ENCODE measurements at regions not wholly inside any gene's neighbourhood (a gene's known extent, or its start where the extent isn't known, plus 50 kb on each side); places are given as distances from the start of the nearest gene placed in this dataset.

- peaks cover 23% of the 10 kb centered on the region for H3K4me1 ChIP-seq (ENCODE audit: insufficient read depth)
- no peak for TF ChIP-seq EP300 (IDR thresholded peaks at IDR 0.05)
- no peak for TF ChIP-seq POLR2A (IDR thresholded peaks at IDR 0.05)
- no peak for TF ChIP-seq CTCF (IDR thresholded peaks at IDR 0.05)
- peak overlapping the region in 1 of 2 donors; percentile 2 for H3K27ac ChIP-seq
- no peaks in the 10 kb centered on the region for H3K27me3 ChIP-seq
- H3K9me3 ChIP-seq, result no peaks in the 10 kb centered on the region
- H3K36me3 ChIP-seq, result no peaks in the 10 kb centered on the region
- intact Hi-C loops (cut with DNase I), result no loop called here
- WGBS, 3 donors, result 13 to 26% (median 17%) methylated on average over 4 of the region's 4 CpGs
- no peak overlapping the region for H3K4me3 ChIP-seq
- DNase-seq, result no peak
These were observed 106.6 kb upstream of the CYP1B1 start for GRCh38 chr2:38182492-38183003.

GRCh38 chr2:38181806-38182491 is 106.0 kb upstream of the CYP1B1 start:
- Histone ChIP-seq H3K9me3 (no peaks in the 10 kb centered on the region), H3K4me1 (ENCODE audit: insufficient read depth) (peaks cover 24% of the 10 kb centered on the region), H3K36me3 (no peaks in the 10 kb centered on the region), H3K27ac (peak overlapping the region in 1 of 2 donors; percentile 2), H3K27me3 (no peaks in the 10 kb centered on the region), H3K4me3 (no peak overlapping the region)
- 28 to 36% (median 29%) methylated on average over 5 of the region's 5 CpGs for WGBS, 3 donors
- intact Hi-C loops (cut with DNase I), result no loop called here
- TF ChIP-seq POLR2A (IDR thresholded peaks at IDR 0.05) (no peak), CTCF (IDR thresholded peaks at IDR 0.05) (no peak), EP300 (IDR thresholded peaks at IDR 0.05) (no peak)
- no peak for DNase-seq

- no peak for DNase-seq
These were observed 104.8 kb upstream of the CYP1B1 start for GRCh38 chr2:38180754-38181153.

GRCh38 chr2:38178556-38179419 is 102.8 kb upstream of the CYP1B1 start:
- H3K4me3 ChIP-seq, result no peak overlapping the region
- no peaks in the 10 kb centered on the region for H3K36me3 ChIP-seq
- WGBS, 3 donors, result 41 to 49% (median 43%) methylated on average over 5 of the region's 5 CpGs
- no peaks in the 10 kb centered on the region for H3K9me3 ChIP-seq
- DNase-seq, result peak in 2 of 5 donors; percentile 36 to 43
- H3K4me1 ChIP-seq (ENCODE audit: insufficient read depth), result peaks cover 25% of the 10 kb centered on the region
- peak overlapping the region in 1 of 2 donors; percentile 39 for H3K27ac ChIP-seq
- intact Hi-C loops (cut with DNase I), result no loop called here
- no peaks in the 10 kb centered on the region for H3K27me3 ChIP-seq
- TF ChIP-seq POLR2A (IDR thresholded peaks at IDR 0.05), result no peak
- peak; percentile 60 for TF ChIP-seq EP300 (IDR thresholded peaks at IDR 0.05)

More at GRCh38 chr2:38180754-38181153, 104.8 kb upstream of the CYP1B1 start:
- intact Hi-C loops (cut with DNase I), result no loop called here
- no peaks in the 10 kb centered on the region for H3K9me3 ChIP-seq
- H3K27ac ChIP-seq, result no peak overlapping the region
- H3K27me3 ChIP-seq, result no peaks in the 10 kb centered on the region
- H3K36me3 ChIP-seq, result no peaks in the 10 kb centered on the region
- H3K4me1 ChIP-seq (ENCODE audit: insufficient read depth), result peaks cover 25% of the 10 kb centered on the region
- H3K4me3 ChIP-seq, result no peak overlapping the region
- 58 to 68% (median 66%) methylated on average over 3 of the region's 3 CpGs for WGBS, 3 donors
- no peak for TF ChIP-seq POLR2A (IDR thresholded peaks at IDR 0.05)

- intact Hi-C loops (cut with DNase I), result no loop called here
- DNase-seq, result peak in 3 of 5 donors; percentile 35 to 65 (median 47)
- 19 to 28% (median 27%) methylated on average over 3 of the region's 3 CpGs for WGBS, 3 donors
These were observed 102.2 kb upstream of the CYP1B1 start for GRCh38 chr2:38178119-38178518.

More at GRCh38 chr2:38178119-38178518, 102.2 kb upstream of the CYP1B1 start:
- peaks cover 24% of the 10 kb centered on the region for H3K4me1 ChIP-seq (ENCODE audit: insufficient read depth)
- H3K9me3 ChIP-seq, result no peaks in the 10 kb centered on the region
- peak in 2 of 3 donors; percentile 25 to 46 for TF ChIP-seq CTCF (IDR thresholded peaks at IDR 0.05)
- TF ChIP-seq EP300 (IDR thresholded peaks at IDR 0.05), result no peak
- no peaks in the 10 kb centered on the region for H3K27me3 ChIP-seq
- peak overlapping the region in 1 of 2 donors; percentile 39 for H3K27ac ChIP-seq
- H3K4me3 ChIP-seq, result no peak overlapping the region
- H3K36me3 ChIP-seq, result no peaks in the 10 kb centered on the region
